H1 (cell line): ENCODE measurements at regions not wholly inside any gene's neighbourhood (a gene's known extent, or its start where the extent isn't known, plus 50 kb on each side); places are given as distances from the start of the nearest gene placed in this dataset.

ENCODE experiments used
- CTCF ChIA-PET: fragments of 300-600 bp; sonication (Branson Sonifier 250); formaldehyde crosslinking; loops from one replicate; lab custom pipeline; 2021; ENCODE audit not compliant: partially characterized antibody; lab: Charles Lee
- POLR2A ChIA-PET: fragments of 300-600 bp; sonication (Branson Sonifier 250); formaldehyde crosslinking; loops from one replicate; lab custom pipeline; 2021; ENCODE audit warnings: inconsistent platforms; ENCODE audit not compliant: partially characterized antibody; lab: Charles Lee
- DNase-seq, 2 experiments: peaks; one replicate each; pipeline versions ENCODE4 v3.0.0 to v3.0.0-alpha.2; 2010 to 2022; ENCODE audit warnings: low spot score in 2 of 2, low read depth in 1 of 2, mixed read lengths in 1 of 2
- FAIRE-seq: peaks from 2 replicates; lab custom pipeline; 2011; peaks lifted over from hg19 to GRCh38; lab: Jason Lieb, UNC
- H2AFZ ChIP-seq: 2 replicates; pipeline ENCODE4 v1.8.1; 2012; ENCODE audit warnings: low read length, inconsistent platforms
- H2AK5ac ChIP-seq: 2 replicates; pipeline ENCODE4 v1.6.1; 2013; ENCODE audit warnings: low read depth, low read length
- H2BK120ac ChIP-seq: replicated peaks from 2 replicates; pipeline ENCODE3; 2013; ENCODE audit warnings: low read depth, low read length, inconsistent platforms
- H2BK12ac ChIP-seq: 2 replicates; pipeline ENCODE4 v1.6.1; 2013; ENCODE audit warnings: low read depth, low read length
- H2BK15ac ChIP-seq: 2 replicates; pipeline ENCODE4 v1.6.1; 2013; ENCODE audit warnings: low read length
- H2BK20ac ChIP-seq: 2 replicates; pipeline ENCODE4 v1.6.1; 2013; ENCODE audit warnings: low read length
- H2BK5ac ChIP-seq: 2 replicates; pipeline ENCODE4 v1.6.1; 2013; ENCODE audit warnings: low read depth, low read length
- H3K14ac ChIP-seq: 2 replicates; pipeline ENCODE4 v1.6.1; 2013; ENCODE audit warnings: inconsistent platforms; ENCODE audit not compliant: insufficient read length
- H3K18ac ChIP-seq: 2 replicates; pipeline ENCODE4 v1.6.1; 2013; ENCODE audit warnings: low read length; ENCODE audit errors: extremely low read depth
- H3K23ac ChIP-seq: 2 replicates; pipeline ENCODE4 v1.6.1; 2013; ENCODE audit warnings: inconsistent platforms; ENCODE audit not compliant: insufficient read length
- H3K23me2 ChIP-seq: 2 replicates; pipeline ENCODE4 v1.6.1; 2013; ENCODE audit warnings: low read depth, low read length
- H3K27ac ChIP-seq: 2 replicates; pipeline ENCODE4 v1.6.1; 2011; ENCODE audit warnings: low read depth, low read length, inconsistent platforms
- H3K27me3 ChIP-seq, 4 experiments: replicated peaks in 1 of 4; 1 replicate in 1 of 4; 2 replicates in 3 of 4; pipeline versions ENCODE4 v1.6.1 to v1.8.1; 2011 to 2013; ENCODE audit warnings: low read length in 3 of 4, mild to moderate bottlenecking in 3 of 4, inconsistent platforms in 2 of 4, mixed read lengths in 2 of 4, moderate library complexity in 1 of 4; ENCODE audit not compliant: control insufficient read depth in 3 of 4, insufficient read depth in 3 of 4; ENCODE audit errors: extremely low read depth in 1 of 4
- H3K36me3 ChIP-seq, 4 experiments: 2 replicates each; pipeline versions ENCODE4 v1.6.1 to v1.8.1; 2011 to 2013; ENCODE audit warnings: mild to moderate bottlenecking in 4 of 4, low read length in 3 of 4, moderate library complexity in 2 of 4, control low read depth in 1 of 4, inconsistent platforms in 1 of 4; ENCODE audit not compliant: insufficient read depth in 4 of 4, control insufficient read depth in 2 of 4
- H3K4ac ChIP-seq: replicated peaks from 2 replicates; pipeline ENCODE3; 2013; ENCODE audit warnings: low read length, low read depth, mixed read lengths, inconsistent platforms; ENCODE audit not compliant: insufficient read length
- H3K4me1 ChIP-seq, 4 experiments: replicated peaks in 1 of 4; 1 replicate in 1 of 4; 2 replicates in 3 of 4; pipeline versions ENCODE4 v1.6.1 to v1.8.1; 2011 to 2013; ENCODE audit warnings: low read length in 3 of 4, inconsistent platforms in 2 of 4, mixed read lengths in 1 of 4; ENCODE audit not compliant: insufficient read depth in 4 of 4, control insufficient read depth in 3 of 4
- H3K4me2 ChIP-seq, 2 experiments: 2 replicates each; pipeline versions ENCODE4 v1.6.1 to v1.8.1; 2011 to 2013; ENCODE audit warnings: low read depth in 2 of 2, low read length in 2 of 2, control low read depth in 1 of 2, inconsistent platforms in 1 of 2, mild to moderate bottlenecking in 1 of 2; ENCODE audit not compliant: insufficient read depth in 1 of 2
- H3K4me3 ChIP-seq, 4 experiments: fragments of 200-600, 300-600 bp in 1 of 4; sonication (generic), shearing (Covaris generic), sonication (Bioruptor Twin) in 1 of 4; 2 replicates each; pipeline versions ENCODE4 v1.5.1 to v1.8.1; 2011 to 2016; ENCODE audit warnings: low read length in 4 of 4, low read depth in 3 of 4, control low read depth in 2 of 4, inconsistent platforms in 2 of 4, mild to moderate bottlenecking in 2 of 4, mixed read lengths in 1 of 4, moderate library complexity in 1 of 4; ENCODE audit not compliant: insufficient read depth in 2 of 4; ENCODE audit errors: extremely low read depth in 1 of 4
- H3K56ac ChIP-seq: replicated peaks from 2 replicates; pipeline ENCODE3; 2013; ENCODE audit warnings: low read depth, mild to moderate bottlenecking, mixed read lengths, low read length, inconsistent platforms; ENCODE audit not compliant: insufficient read length
- H3K79me1 ChIP-seq: 2 replicates; pipeline ENCODE4 v1.6.1; 2013; ENCODE audit warnings: low read depth, low read length, control low read depth
- H3K79me2 ChIP-seq, 2 experiments: 2 replicates each; pipeline versions ENCODE4 v1.6.1 to v1.8.1; 2012 to 2013; ENCODE audit warnings: low read length in 2 of 2, mild to moderate bottlenecking in 2 of 2, inconsistent platforms in 1 of 2; ENCODE audit not compliant: insufficient read depth in 2 of 2, control insufficient read depth in 1 of 2
- H3K9ac ChIP-seq, 4 experiments: replicated peaks in 1 of 4; 1 replicate in 1 of 4; 2 replicates in 3 of 4; pipeline versions ENCODE4 v1.6.1 to v1.8.1; 2011 to 2013; ENCODE audit warnings: low read depth in 3 of 4, low read length in 3 of 4, control low read depth in 2 of 4, mild to moderate bottlenecking in 2 of 4, moderate library complexity in 2 of 4, inconsistent platforms in 1 of 4; ENCODE audit errors: extremely low read depth in 1 of 4
- H3K9me3 ChIP-seq, 2 experiments: 2 replicates each; pipeline versions ENCODE4 v1.6.1 to v1.8.1; 2012 to 2013; ENCODE audit warnings: mild to moderate bottlenecking in 2 of 2, moderate library complexity in 2 of 2, control low read depth in 1 of 2, inconsistent platforms in 1 of 2, low read depth in 1 of 2, low read length in 1 of 2, mixed read lengths in 1 of 2; ENCODE audit not compliant: insufficient read depth in 2 of 2
- H4K20me1 ChIP-seq, 2 experiments: replicated peaks in 1 of 2; 2 replicates each; pipeline versions ENCODE3 to v1.8.1; 2011 to 2013; ENCODE audit warnings: inconsistent platforms in 2 of 2, low read length in 2 of 2, mild to moderate bottlenecking in 1 of 2; ENCODE audit not compliant: insufficient read depth in 2 of 2, control insufficient read depth in 1 of 2
- H4K5ac ChIP-seq: 2 replicates; pipeline ENCODE4 v1.6.1; 2013; ENCODE audit warnings: low read length, low read depth, mixed read lengths, inconsistent platforms; ENCODE audit not compliant: insufficient read length
- H4K8ac ChIP-seq: 2 replicates; pipeline ENCODE4 v1.8.0; 2013; ENCODE audit warnings: mild to moderate bottlenecking, moderate library complexity, low read length, inconsistent platforms; ENCODE audit not compliant: insufficient read depth; ENCODE audit errors: extremely low read depth
- H4K91ac ChIP-seq: replicated peaks from 2 replicates; pipeline ENCODE3; 2013; ENCODE audit warnings: low read length, mixed read lengths, inconsistent platforms; ENCODE audit not compliant: insufficient read length
- NRF1 ChIP-seq: IDR thresholded peaks from 2 replicates; pipeline ENCODE4 v1.6.1; 2011; ENCODE audit warnings: mild to moderate bottlenecking, low read depth, low read length, improper control_type of control experiment
- TEAD4 ChIP-seq: IDR thresholded peaks from 2 replicates; pipeline ENCODE4 v1.6.1; 2012; ENCODE audit warnings: low read depth, low read length, inconsistent platforms, mixed read lengths
- WGBS, 2 experiments: shearing (Covaris generic) in 1 of 2; methylation state at CpG; one replicate each; pipeline versions ENCODE4 v1.1.6 to v1.1.7; 2013 to 2015; ENCODE audit warnings: low lambda C conversion rate in 2 of 2, mixed read lengths in 2 of 2, inconsistent platforms in 1 of 2, low coverage in 1 of 2, missing lambda C conversion rate in 1 of 2; ENCODE audit not compliant: insufficient replicate concordance in 2 of 2, insufficient coverage in 1 of 2, insufficient read length in 1 of 2; ENCODE audit errors: extremely low coverage in 1 of 2, missing lambda C conversion rate in 1 of 2; 5-methylcytosine and 5-hydroxymethylcytosine counted together

GRCh38 chr21:36641346-36641745, 57.6 kb upstream of the SIM2 start:
- Histone ChIP-seq H3K4me1 (no peaks in the 10 kb centered on the region), H2BK20ac (no peak overlapping the region), H4K91ac (no peak overlapping the region), H3K23ac (no peak overlapping the region), H3K56ac (no peak overlapping the region), H4K20me1 (no peaks in the 10 kb centered on the region), H2BK120ac (no peak overlapping the region), H2BK5ac (no peak overlapping the region), H3K14ac (no peak overlapping the region), H3K4me3 (no peak overlapping the region), H3K36me3 (no peaks in the 10 kb centered on the region), H3K27me3 (no peaks in the 10 kb centered on the region; a peak in 1 of 7 replicates), H2BK15ac (no peak overlapping the region), H4K5ac (no peak overlapping the region), H3K9ac (no peak overlapping the region), H3K79me2 (no peaks in the 10 kb centered on the region), H2AFZ (no peak overlapping the region), H2BK12ac (no peak overlapping the region), H2AK5ac (no peak overlapping the region), H3K9me3 (no peaks in the 10 kb centered on the region), H3K18ac (no peak overlapping the region), H3K23me2 (no peaks in the 10 kb centered on the region), H3K4me2 (no peak overlapping the region), H4K8ac (no peak overlapping the region), H3K27ac (no peak overlapping the region), H3K79me1 (no peaks in the 10 kb centered on the region), H3K4ac (no peak overlapping the region)
- POLR2A ChIA-PET: no interaction called here
- 100% methylated on average over 1 of the region's 1 CpG; no CpG with 5 or more reads in 1 of the 2 experiments for WGBS, 2 experiments
- CTCF ChIA-PET: interaction anchor here (0.8 to 2.4 kb wide), 12 partner anchors 10 to 295 kb away, joined by 3 to 6 read pairs (median 4); no protein-coding TSS in a partner anchor
- FAIRE-seq (no peak), DNase-seq (no peak)
- TF ChIP-seq TEAD4: no peak
- TF ChIP-seq NRF1: no peak
